HG02870 (cell line): ENCODE measurements at regions not wholly inside any gene's neighbourhood (a gene's known extent, or its start where the extent isn't known, plus 50 kb on each side); places are given as distances from the start of the nearest gene placed in this dataset.

Experiments used
- ATAC-seq: cut with Tn5 transposase; IDR thresholded peaks from one replicate; pipeline ENCODE4 v1.9.1; 2021; ENCODE audit warnings: mild to moderate bottlenecking, moderate library complexity; ENCODE audit not compliant: unreplicated experiment

DNA sequence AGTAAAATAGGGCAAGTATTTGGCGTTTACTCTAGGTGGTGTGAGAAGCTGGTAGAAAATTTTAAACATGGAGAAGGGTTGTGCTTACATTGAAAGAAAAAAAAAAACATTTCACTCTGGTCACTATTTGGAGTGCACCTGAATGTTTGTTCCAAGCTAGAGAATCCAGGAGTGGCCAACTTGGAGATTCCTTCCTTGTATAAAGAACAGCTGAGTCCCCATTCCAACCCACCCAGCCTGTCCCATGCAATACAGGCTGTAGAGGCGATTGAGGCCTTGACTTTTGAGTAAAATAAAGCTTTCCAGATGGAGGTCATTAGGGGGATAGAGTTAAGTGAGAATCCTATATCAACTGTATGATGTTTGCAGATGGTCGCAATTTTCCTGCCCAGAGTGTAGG, 203.8 kb upstream of the SYT4 start:
- ATAC-seq = no peak

- no peak for ATAC-seq
Observed at GRCh38 chr18:43482136-43482535, 204.8 kb upstream of the SYT4 start.

GRCh38 chr18:43482600-43482999, 205.3 kb upstream of the SYT4 start:
- no peak for ATAC-seq

DNA sequence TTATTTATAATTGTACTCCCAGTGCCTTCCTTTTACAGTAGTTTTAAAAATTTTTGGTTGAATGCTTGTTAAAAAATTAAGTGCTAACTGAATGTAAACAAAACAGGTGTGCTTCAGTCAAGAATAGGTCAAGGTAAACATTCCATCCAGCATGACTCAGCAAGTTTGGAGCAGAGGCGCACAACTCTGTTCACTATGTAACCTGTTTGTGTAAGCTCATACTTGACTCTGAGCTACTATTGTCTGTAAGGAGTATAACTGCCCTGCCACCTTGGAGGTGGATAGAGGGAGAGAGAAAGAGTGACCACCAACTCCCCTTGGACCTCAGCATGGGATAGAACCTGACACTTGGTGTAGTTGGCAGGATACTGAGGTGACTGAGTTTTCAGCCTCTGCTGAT, 207.4 kb upstream of the SYT4 start:
- no peak for ATAC-seq

DNA sequence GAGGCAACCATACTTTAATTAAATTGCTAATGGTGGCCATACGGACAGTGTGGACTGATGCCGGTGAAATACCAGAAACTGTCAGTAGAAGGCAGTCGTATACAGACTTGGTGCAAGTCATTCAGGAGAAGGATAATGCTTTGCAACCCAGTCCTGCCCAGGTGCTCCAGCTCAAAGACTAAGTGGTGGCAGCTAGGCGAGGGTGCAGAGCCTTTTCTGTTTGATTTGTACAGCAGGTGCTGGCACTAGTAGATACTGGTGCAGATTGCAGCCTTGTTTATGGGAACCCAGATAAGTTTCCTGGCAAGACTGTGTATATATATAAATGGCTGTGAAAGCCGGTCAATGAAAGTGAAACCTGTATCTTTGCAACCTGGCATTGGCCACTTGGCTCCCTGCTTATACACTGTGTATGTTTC, 208.3 kb upstream of the SYT4 start:
- no peak for ATAC-seq

DNA sequence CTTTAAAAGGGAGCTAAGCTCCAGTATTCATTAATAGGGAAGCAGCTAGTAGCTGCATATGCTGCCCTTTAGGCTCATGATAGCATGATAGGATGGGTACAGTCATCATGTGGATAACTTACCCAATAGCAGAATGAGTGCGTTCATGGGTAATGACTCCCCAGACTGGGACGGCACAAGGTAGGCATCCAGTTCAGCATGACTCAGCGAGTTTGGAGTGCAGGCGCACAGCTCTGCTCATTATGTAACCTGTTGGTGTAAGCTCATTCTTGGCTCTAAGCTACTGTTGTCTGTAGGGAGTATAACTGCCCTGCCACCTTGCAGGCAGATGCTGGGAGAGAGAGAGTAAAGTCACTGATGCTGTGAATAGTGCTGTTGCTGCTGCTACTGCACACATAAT, 209.2 kb upstream of the SYT4 start:
- no peak for ATAC-seq

DNA sequence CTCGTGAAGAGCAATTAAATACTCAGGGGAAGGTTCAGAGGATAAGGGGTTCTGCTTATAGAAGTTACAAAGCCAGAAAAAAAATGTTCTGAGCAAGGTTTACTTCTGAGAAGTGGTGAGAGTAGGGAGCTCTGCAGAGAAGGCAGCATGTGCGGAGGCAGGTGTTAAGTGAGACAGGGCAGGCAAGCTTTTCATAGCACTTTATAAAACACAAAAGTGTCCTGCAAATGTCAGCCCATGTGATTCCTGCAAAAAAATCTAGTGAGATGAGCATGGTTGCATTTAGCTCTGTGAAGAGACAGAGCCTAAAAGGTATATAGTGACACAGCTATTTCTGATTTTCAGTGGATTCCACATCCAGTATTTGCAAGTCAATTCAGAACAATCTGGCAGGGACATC, 223.8 kb upstream of the SYT4 start:
- ATAC-seq = no peak

DNA sequence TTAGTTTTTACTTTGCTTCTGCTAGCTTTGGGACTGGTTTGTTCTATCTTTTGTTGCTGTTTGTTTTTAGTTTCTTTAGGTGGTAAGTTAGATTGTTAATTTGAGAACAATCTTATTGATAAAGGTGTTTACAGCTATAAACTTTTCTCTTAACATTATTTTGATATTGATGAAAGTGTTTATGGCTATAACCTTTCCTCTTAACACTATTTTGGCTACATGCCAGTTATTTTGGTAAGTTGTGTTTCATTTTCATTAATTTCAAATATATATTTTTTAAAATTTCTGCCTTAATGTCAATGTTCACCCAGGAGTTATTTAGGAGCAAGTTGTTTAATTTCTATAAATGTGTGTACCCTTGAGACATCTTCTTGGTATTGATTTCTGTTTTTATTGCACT, 229.6 kb upstream of the SYT4 start:
- ATAC-seq = no peak

DNA sequence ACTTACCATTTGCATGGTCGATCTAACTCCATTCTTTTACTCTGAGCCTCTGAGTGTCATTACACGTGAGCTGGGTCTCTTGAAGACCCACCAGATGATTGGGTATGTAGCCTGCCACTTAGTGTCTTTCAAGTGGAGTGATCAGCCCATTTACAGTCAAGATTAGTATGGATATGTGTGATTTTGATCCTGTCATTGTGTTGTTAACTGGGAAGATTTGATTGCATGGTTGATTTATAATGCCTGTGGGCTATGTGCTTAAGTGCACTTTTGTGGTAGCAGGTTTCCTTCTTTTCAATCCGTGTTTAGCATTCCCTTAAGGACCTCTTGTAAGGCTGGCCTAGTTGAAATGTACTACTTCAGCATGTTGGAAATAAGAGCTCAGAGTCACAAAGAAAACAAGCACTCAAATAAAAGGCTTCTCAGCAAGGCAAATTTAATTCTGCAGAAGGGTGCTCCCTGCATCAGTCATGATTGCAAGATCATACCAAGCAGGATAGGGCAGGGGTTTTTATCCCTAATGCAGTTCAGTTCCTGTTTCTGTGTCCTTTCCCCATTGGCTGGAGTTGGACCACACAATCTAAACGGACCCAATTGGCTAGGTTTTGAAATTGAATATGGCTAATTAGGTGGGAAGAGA, 230.7 kb upstream of the SYT4 start:
- ATAC-seq = no peak

DNA sequence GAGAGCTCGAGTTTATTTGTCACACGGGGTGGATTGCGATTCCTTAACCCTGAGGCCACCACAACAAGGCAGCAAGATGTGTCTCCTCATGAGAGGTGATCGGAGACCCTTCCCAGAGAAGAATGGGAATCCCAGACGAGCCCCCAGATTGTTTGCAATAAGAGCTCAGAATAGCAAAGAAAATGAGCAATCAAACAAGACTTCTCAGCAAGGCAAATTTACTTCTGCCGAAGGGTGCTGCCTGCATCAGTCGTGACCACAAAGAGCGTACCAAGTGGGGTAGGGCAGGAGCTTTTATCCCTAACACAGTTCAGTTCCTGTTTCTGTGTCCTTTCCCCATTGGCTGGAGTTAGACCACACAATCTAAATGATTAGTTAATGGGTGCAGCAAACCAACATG, 237.5 kb upstream of the SYT4 start:
- no peak for ATAC-seq

GRCh38 chr18:43515481-43515880, 238.2 kb upstream of the SYT4 start:
- no peak for ATAC-seq

- ATAC-seq = no peak
Observed at GRCh38 chr18:43524260-43524659, 247.0 kb upstream of the SYT4 start.

GRCh38 chr18:43525169-43525568, 247.9 kb upstream of the SYT4 start:
- no peak for ATAC-seq

DNA sequence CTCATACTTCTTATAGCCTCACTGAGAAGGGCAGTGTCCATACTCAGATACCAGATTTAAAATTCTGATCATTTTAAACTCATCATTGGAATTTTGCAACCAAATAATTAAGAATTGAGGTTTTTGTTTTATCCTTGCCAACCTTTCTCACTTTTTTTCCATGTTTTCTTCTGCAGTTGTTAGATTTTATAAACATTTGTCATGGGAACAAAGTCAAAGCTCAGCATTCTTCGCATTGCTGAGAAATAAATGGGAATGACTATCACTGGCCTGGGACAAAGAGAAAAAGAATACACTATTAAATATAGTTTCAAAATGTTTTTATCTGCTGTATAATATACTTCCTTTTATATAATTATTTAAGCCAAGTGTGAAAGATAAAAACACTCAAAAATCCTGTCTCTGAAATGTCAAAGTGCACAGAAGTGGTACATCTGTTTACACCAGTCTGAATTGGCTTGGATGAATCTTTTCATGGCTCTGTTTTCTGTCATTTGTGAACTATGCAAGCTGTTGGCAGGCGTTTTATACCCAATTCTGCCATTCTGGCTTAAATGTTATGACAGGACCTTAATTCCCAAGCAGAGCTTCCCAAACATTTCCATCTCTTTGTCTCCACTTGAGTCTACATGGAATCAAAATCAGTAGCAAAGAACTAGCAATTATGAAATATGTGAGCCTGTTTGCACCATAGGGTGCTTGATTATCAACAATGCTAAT, 249.3 kb upstream of the SYT4 start:
- ATAC-seq = no peak

DNA sequence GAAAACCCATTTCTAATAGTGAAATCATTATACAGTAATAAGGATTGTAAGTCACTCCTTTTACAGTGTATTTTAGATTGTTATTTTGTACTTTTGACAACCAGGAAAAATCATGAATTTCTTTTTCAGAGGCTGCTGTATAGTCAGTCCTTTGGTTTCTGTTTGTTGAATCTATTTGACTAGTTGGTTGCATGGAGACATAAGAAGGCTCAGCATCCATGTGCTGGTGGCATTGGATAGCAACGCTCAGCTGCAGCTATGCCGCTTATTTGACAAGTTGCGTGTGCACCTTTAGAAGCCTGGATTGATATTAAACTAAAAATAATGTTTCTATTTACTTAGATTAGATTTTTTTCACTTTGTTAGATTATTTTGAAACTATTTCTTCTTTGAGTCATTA, 254.1 kb upstream of the SYT4 start:
- no peak for ATAC-seq

DNA sequence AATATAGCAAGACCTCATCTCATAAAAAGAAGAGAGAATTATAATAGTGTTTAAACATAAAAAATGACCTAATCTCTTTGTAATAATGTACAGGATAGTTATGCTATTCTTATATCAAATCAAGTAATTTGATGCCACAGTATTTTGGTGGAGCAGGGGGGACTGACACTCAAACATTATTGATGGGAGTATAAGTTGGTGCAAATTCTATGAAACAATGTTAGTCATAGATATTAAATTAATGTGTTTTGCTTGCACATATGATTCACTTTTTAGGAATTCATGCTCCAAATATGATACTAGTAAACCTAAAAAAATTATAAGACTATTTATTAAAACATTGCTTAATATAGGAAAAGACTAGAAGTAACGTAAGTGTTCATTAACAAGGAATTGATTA, 256.1 kb upstream of the SYT4 start:
- ATAC-seq = no peak

- ATAC-seq = no peak
Observed at GRCh38 chr18:43534511-43534910, 257.2 kb upstream of the SYT4 start.

GRCh38 chr18:43539862-43540261, 262.6 kb upstream of the SYT4 start:
- ATAC-seq = no peak

GRCh38 chr18:43542016-43542415, 264.7 kb upstream of the SYT4 start:
- ATAC-seq = no peak

- ATAC-seq = no peak
Observed at GRCh38 chr18:43543236-43543635, 265.9 kb upstream of the SYT4 start.

DNA sequence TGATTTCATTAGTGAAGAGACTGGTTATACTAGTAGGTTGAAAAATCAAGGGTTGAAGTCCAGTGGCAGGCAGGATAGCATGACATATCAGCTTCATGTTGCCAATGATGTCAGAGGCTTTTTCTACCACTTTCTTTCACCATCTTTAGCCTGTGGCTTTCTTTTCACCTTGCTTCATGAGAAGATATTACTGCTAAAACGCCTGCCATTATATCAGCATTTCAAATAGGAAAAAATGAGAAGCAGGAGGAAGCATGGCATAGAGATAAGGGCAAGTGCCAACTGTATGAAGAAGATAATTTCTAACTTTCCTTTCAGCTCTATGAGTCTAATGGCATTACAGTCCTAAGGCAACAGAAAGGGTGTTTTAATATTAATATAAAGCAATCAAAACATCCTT, 270.2 kb upstream of the SYT4 start:
- ATAC-seq = no peak

DNA sequence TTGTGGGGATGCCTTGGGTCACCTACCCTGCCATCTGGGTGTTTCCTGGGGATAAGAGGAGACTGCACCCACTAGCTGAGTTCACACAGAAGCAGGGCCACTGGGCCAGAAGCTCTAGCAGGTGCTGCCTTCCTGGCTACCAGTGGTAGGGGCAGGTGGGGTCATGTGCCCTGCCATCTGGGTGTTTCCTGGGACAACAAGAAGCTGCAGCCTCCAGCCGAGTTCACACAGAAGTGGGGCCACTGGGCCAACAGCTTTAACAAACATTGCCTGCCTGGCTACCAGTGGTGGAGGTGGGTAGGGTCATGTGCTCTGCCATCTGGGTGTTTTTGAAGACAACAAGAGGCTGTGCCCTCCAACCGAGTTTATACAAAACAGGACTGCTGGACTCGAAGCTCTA, 282.2 kb upstream of the SYT4 start:
- ATAC-seq = no peak

DNA sequence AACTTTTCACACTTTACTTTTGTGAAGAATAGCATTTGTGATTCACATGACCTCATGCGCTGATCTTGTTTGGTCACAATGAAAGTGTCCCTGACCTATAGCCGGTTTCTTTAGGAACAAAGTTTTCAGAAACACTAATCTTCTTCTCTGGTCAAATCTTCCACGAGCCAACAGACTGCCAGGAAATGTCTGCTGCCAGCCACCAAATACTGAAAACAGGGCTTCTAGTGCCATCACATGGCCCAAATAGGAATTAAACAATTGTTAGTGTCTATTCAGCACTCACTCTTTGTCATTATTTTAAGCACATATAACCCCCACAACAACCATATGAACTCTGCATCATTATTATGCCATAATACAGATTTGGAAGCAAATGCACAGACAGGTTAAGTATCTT, 286.5 kb upstream of the SYT4 start:
- no peak for ATAC-seq
